GM18508 (cell line): ENCODE measurements at regions not wholly inside any gene's neighbourhood (a gene's known extent, or its start where the extent isn't known, plus 50 kb on each side); places are given as distances from the start of the nearest gene placed in this dataset.

Source experiments
- ATAC-seq: cut with Tn5 transposase; IDR thresholded peaks from one replicate; pipeline ENCODE4 v1.9.1; 2021; ENCODE audit warnings: moderate number of reproducible peaks; ENCODE audit not compliant: insufficient read depth, unreplicated experiment

GRCh38 chr18:5091741-5092140 is 105.3 kb downstream of the AKAIN1 start:
- no peak for ATAC-seq

DNA sequence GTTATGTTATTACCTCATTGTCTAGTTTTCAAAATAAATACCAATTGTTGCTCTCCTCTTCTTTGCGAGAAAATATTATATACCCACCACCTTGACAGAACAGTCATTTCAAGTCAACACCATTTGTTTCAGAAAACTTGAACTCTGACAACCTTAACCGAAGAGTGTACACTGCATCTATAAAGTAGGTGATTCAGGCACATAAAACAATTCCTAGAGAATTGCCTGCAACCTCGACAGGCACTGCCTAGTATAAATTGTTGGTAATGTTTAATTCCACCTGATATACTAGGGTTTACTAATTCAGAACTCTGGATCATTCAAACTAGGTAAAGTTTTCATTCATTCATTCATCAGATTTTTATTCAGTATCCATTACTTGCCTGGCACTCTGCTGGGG is 121.8 kb downstream of the AKAIN1 start:
- no peak for ATAC-seq

- peak; percentile 59 for ATAC-seq
Measured at GRCh38 chr18:5073026-5073944, 123.8 kb downstream of the AKAIN1 start.

DNA sequence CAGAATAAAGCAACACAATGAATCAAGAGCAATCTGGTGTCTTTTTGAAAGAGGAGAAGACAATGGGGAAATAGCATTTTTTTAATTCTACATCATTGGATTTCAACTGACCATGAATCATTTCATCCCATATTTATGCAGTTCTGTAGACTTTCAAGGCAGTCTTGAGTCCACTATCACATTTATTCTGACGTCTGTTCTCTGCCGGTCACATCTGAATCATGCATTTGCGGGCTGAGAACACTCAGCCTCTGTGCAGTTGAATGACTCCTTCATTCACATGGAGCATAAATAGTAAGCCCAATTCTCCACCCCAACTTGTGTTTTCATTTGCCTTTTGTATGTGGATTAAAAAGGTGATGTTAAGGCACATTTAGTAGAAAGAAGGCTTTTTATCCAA is 128.2 kb downstream of the AKAIN1 start:
- no peak for ATAC-seq

DNA sequence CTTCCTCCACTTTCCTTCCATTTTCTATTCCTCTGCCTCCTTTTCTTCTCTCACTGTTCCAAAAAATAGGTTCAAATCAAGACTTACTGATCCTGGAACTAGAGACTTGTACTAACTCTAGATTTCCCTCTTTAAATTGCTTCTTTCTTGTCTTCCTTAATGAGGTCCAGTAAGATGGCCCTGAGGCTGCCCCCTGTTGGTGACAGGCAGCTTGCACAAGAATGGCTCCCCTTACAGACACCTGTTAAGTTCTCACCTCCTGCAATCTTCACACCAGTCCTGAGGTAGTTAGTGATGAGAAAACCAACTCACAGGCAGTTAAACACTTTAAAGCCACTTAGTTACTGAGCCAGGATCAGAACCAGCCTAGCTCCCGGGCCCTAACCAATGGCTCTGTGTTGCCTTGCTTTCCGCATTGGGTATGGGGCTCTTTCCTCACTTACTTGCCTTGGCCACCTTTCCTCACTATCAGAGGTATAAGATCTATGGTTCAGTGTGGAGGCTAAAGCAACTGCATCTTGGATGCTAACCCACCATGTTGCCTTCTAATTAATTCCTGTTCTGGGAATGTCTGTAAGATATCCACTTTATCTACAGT is 130.6 kb downstream of the AKAIN1 start:
- no peak for ATAC-seq

GRCh38 chr18:5065615-5066014 is 131.4 kb downstream of the AKAIN1 start:
- no peak for ATAC-seq

DNA sequence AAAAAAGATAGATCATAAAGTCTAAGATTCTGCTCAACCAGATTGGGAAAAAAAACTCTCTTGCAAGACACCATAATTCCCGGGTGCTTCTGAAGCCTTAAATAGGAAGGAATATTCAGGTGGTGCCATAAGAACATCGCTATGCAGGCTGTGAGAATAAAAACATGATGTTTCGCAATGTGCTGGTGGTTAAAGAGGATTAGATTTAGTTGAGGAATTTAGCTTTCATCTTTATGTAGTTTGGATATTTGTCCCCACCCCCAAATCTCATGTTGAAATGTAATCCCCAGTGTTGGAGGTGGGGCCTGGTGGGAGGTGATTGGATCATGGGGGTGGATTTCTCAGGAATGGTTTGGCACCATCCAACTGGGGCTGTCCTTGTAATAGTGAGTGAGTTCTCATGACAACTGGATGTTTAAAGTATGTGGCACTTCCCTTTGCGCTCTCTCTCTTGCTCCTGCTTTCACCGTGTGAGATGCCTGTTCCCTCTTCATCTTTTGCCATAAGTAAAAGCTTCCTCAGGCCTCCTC is 132.2 kb downstream of the AKAIN1 start:
- no peak for ATAC-seq

- no peak for ATAC-seq
Measured at GRCh38 chr18:5061785-5062184, 135.3 kb downstream of the AKAIN1 start.

- no peak for ATAC-seq
Measured at GRCh38 chr18:5060543-5060942, 136.5 kb downstream of the AKAIN1 start.

DNA sequence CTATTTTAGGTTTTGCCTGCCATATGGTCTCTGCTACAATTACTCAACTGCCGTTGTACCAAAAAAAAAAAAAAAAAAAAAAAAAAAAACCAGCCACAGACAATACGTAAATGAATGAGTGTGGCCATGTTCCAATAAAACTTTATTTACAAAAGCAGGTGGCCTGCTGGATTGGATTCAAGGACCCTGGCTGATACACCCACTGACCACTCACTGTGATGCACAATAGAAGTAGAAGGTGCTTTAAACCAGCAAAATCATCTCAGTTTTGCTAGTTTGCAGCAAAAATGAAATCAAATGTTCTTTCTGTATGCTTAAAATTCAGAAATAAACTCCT is 137.4 kb downstream of the AKAIN1 start:
- no peak for ATAC-seq

GRCh38 chr18:5058768-5059695 is 138.0 kb downstream of the AKAIN1 start:
- no peak for ATAC-seq

DNA sequence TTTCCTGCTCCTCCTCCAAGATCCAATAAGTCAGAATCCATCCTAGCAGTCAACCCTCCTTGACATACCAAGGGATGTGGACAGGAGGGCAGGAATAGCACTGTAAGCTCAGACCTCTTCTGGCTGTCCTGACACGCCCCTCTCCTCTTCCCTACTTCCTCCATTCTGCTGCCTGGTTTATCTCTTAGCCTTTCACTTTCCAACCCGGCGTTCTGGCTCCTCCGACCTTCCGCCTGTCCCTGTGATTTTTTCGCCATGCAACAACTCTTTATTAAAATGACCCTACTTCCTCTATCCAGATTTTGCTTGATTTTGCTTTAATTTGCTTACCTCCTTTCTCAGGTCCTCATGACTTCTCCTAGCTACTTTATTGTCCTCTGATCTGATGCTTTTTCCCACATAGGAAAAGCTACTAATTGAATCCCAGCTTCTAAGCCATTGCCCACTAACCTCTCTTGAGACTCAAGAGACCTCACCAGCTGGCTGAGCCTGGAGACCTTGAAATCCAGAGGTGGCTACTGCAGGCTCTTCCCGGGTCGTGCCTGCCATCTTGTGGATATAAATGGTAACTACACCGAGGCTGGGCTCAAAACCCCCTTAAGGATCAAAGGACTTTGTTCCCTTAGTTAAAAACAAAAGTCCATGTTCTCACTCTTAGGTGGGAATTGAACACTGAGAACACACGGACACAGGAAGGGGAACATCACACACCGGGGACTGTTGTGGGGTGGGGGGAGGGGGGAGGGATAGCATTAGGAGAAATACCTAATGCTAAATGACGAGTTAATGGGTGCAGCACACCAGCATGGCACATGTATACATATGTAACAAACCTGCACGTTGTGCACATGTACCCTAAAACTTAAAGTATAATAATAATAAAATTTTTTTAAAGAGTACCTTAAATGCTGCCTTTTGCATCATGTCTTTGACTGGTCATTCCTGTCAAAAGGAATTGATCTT is 139.4 kb downstream of the AKAIN1 start:
- ATAC-seq, result peak; percentile 61

DNA sequence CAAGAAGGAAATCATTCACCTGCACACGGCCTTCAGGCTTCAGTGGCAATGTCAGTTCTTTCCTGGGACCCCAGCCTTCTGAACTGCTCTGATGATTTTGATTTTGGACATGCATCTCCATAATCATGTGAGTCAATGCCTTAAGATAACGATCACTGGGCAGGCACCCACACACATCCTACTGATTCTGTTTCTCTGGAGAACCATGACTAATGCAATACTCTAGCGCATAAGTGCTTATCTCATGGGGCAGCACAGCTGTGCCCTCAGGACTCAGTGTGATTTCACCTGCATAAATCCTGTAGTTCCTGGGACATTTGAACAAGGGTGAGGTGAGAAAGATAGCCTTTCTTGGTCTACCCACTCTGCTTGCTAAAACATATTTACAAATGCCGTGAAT is 144.6 kb downstream of the AKAIN1 start:
- ATAC-seq, result no peak

GRCh38 chr18:5051207-5051606 is 145.8 kb downstream of the AKAIN1 start:
- no peak for ATAC-seq

GRCh38 chr18:5049124-5049523 is 147.9 kb downstream of the AKAIN1 start:
- no peak for ATAC-seq

- no peak for ATAC-seq
Measured at GRCh38 chr18:5040476-5040875, 156.6 kb downstream of the AKAIN1 start.

DNA sequence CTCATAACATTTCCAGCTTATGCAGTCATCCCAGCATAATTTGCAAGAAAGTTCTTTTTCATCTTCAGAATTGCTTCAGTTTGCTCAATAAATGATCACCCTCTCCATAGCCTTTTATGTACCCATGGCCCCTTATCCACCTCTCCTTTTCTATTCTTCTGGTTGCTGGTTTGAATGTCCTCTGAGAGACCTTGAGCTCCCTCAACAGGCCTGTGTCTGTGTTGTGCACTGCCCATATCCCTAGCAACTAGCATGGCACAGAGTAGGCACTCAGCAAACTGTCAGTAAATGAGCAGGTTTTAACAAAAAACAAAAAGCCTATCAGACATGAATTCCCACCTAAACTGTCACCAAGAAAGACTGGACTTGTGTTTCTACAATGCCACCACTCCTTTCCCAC is 160.5 kb downstream of the AKAIN1 start:
- ATAC-seq, result no peak

DNA sequence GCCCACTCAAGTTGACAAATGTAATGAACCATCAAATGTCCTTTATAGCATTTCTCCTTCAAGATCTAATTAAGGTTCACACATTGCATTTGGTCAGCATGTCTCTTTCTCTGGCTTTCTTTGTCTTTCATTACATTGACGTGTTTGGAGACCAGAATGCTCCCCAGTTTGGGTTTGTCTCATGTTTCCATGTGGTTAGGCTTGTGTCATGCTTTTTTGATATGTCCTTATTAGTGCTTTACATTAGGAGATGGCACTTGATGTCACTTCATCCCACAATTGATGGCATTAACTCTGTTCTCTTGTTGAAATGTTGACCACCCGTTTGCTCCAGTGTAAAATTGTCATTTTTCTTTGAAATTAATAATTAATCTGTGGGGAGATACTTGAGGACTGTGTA is 165.8 kb downstream of the AKAIN1 start:
- ATAC-seq, result no peak

DNA sequence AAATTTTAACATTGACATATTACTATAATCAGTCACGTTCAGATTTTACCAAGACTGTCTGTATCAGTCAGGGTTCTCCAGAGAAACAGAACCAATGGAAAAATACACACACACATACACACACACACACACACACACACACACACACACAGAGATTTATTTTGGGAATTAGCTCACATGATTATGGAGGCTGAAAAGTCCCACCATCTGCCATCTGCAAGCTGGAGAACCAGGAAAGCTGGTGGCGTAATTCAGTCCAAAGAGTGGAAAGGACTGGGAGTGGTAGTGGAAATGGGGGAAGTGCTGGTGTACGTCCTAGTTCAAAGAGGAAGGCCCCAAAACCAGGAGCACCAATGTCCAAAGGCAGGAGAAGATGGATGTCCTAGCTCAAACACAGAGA is 166.4 kb downstream of the AKAIN1 start:
- no peak for ATAC-seq

GRCh38 chr18:5029592-5029991 is 167.5 kb downstream of the AKAIN1 start:
- no peak for ATAC-seq
